H9 (cell line): ENCODE measurements at regions not wholly inside any gene's neighbourhood (a gene's known extent, or its start where the extent isn't known, plus 50 kb on each side); places are given as distances from the start of the nearest gene placed in this dataset.

Experiments used
- DNase-seq: peaks from one replicate; pipeline ENCODE4 v3.0.0-alpha.2; 2017
- H2AFZ ChIP-seq: one replicate; pipeline ENCODE4 v1.6.1; 2013; ENCODE audit warnings: mild to moderate bottlenecking, low read length, control low read depth, moderate library complexity
- H2AK5ac ChIP-seq: 2 replicates; pipeline ENCODE4 v1.6.1; 2013; ENCODE audit warnings: low read length, control low read depth, mixed read lengths; ENCODE audit not compliant: insufficient read length
- H2BK120ac ChIP-seq: one replicate; pipeline ENCODE4 v1.6.1; 2013; ENCODE audit warnings: low read depth, mild to moderate bottlenecking, low read length, control low read depth, inconsistent platforms; ENCODE audit not compliant: poor library complexity, severe bottlenecking
- H2BK12ac ChIP-seq: 2 replicates; pipeline ENCODE4 v1.6.1; 2013; ENCODE audit warnings: low read length, control low read depth, mixed read lengths, low read depth; ENCODE audit not compliant: insufficient read length
- H2BK15ac ChIP-seq: 2 replicates; pipeline ENCODE4 v1.6.1; 2013; ENCODE audit warnings: low read depth, low read length, control low read depth
- H2BK20ac ChIP-seq: one replicate; pipeline ENCODE4 v1.6.1; 2013; ENCODE audit warnings: low read depth, mild to moderate bottlenecking, low read length, control low read depth, inconsistent platforms; ENCODE audit not compliant: poor library complexity, severe bottlenecking
- H2BK5ac ChIP-seq: 2 replicates; pipeline ENCODE4 v1.6.1; 2013; ENCODE audit warnings: low read length, control low read depth, mixed read lengths; ENCODE audit not compliant: insufficient read length
- H3K14ac ChIP-seq: 2 replicates; pipeline ENCODE4 v1.6.1; 2013; ENCODE audit warnings: low read length, control low read depth; ENCODE audit not compliant: insufficient read depth
- H3K18ac ChIP-seq: 2 replicates; pipeline ENCODE4 v1.6.1; 2013; ENCODE audit warnings: low read depth, mild to moderate bottlenecking, mixed read lengths, low read length, control low read depth; ENCODE audit not compliant: insufficient read length
- H3K23ac ChIP-seq: 2 replicates; pipeline ENCODE4 v1.6.1; 2013; ENCODE audit warnings: low read length, control low read depth, mixed read lengths, low read depth; ENCODE audit not compliant: insufficient read length
- H3K23me2 ChIP-seq: 2 replicates; pipeline ENCODE4 v1.6.1; 2013; ENCODE audit warnings: low read depth, mild to moderate bottlenecking, mixed read lengths, low read length, control low read depth; ENCODE audit not compliant: insufficient read length, poor library complexity, severe bottlenecking
- H3K27ac ChIP-seq: 2 replicates; pipeline ENCODE4 v1.5.1; 2013; ENCODE audit warnings: low read length, control low read depth, mixed read lengths, low read depth; ENCODE audit not compliant: insufficient read length
- H3K27me3 ChIP-seq: 2 replicates; pipeline ENCODE4 v1.6.1; 2013; ENCODE audit warnings: low read length, control low read depth, inconsistent platforms; ENCODE audit not compliant: insufficient read depth
- H3K4ac ChIP-seq: 2 replicates; pipeline ENCODE4 v1.6.1; 2013; ENCODE audit warnings: low read depth, mild to moderate bottlenecking, control low read depth, inconsistent platforms, low read length, moderate library complexity
- H3K4me1 ChIP-seq: 2 replicates; pipeline ENCODE4 v1.6.1; 2013; ENCODE audit warnings: low read length, control low read depth, inconsistent platforms; ENCODE audit not compliant: insufficient read depth
- H3K4me2 ChIP-seq: 2 replicates; pipeline ENCODE4 v1.6.1; 2013; ENCODE audit warnings: low read length, control low read depth, mixed read lengths; ENCODE audit not compliant: insufficient read length, insufficient read depth
- H3K56ac ChIP-seq: 2 replicates; pipeline ENCODE4 v1.6.1; 2013; ENCODE audit warnings: low read depth, mild to moderate bottlenecking, mixed read lengths, low read length, control low read depth; ENCODE audit not compliant: insufficient read length
- H3K79me1 ChIP-seq: 2 replicates; pipeline ENCODE4 v1.6.1; 2013; ENCODE audit warnings: low read depth, mild to moderate bottlenecking, moderate library complexity, low read length, control low read depth, inconsistent platforms; ENCODE audit not compliant: insufficient read depth, poor library complexity, severe bottlenecking
- H3K79me2 ChIP-seq: 2 replicates; pipeline ENCODE4 v1.6.1; 2013; ENCODE audit warnings: low read length, control low read depth, inconsistent platforms; ENCODE audit not compliant: insufficient read depth
- H3K9ac ChIP-seq: 2 replicates; pipeline ENCODE4 v1.6.1; 2013; ENCODE audit warnings: low read length, control low read depth, mixed read lengths; ENCODE audit not compliant: insufficient read length; ENCODE audit errors: extremely low read depth
- H3K9me3 ChIP-seq: one replicate; pipeline ENCODE4 v1.6.1; 2013; ENCODE audit warnings: low read depth, low read length, inconsistent platforms; ENCODE audit not compliant: control insufficient read depth
- H3T11ph ChIP-seq: one replicate; pipeline ENCODE4 v1.6.1; 2013; ENCODE audit warnings: mild to moderate bottlenecking, low read length, control low read depth, inconsistent platforms
- H4K20me1 ChIP-seq: one replicate; pipeline ENCODE4 v1.6.1; 2013; ENCODE audit not compliant: control insufficient read depth, insufficient read length, insufficient read depth
- H4K5ac ChIP-seq: 2 replicates; pipeline ENCODE4 v1.6.1; 2013; ENCODE audit warnings: low read depth, mild to moderate bottlenecking, mixed read lengths, low read length, control low read depth; ENCODE audit not compliant: insufficient read length
- H4K8ac ChIP-seq: replicated peaks from 2 replicates; pipeline ENCODE4 v1.6.1; 2013; ENCODE audit warnings: low read length, control low read depth, mixed read lengths, low read depth; ENCODE audit not compliant: insufficient read length
- H4K91ac ChIP-seq: 2 replicates; pipeline ENCODE4 v1.6.1; 2013; ENCODE audit warnings: low read depth, mild to moderate bottlenecking, moderate library complexity, mixed read lengths, low read length, control low read depth; ENCODE audit not compliant: insufficient read length
- H3K27ac Mint-ChIP-seq, 3 experiments: 2 replicates in 2 of 3; 3 replicates in 1 of 3; pipeline ENCODE4 v1.8.0; 2020 to 2021; ENCODE audit warnings: mixed read lengths in 3 of 3, mild to moderate bottlenecking in 1 of 3, moderate library complexity in 1 of 3
- H3K27me3 Mint-ChIP-seq: 2 replicates; pipeline ENCODE4 v1.8.0; 2021; ENCODE audit warnings: low read depth, mild to moderate bottlenecking, moderate library complexity, mixed read lengths
- H3K36me3 Mint-ChIP-seq, 3 experiments: 2 replicates in 2 of 3; 3 replicates in 1 of 3; pipeline ENCODE4 v1.8.0; 2020 to 2021; ENCODE audit warnings: low read depth in 3 of 3, mixed read lengths in 3 of 3; ENCODE audit not compliant: insufficient read depth in 1 of 3
- H3K4me1 Mint-ChIP-seq, 2 experiments: 2 replicates each; pipeline ENCODE4 v1.8.0; 2020; ENCODE audit warnings: mixed read lengths in 2 of 2
- H3K4me3 Mint-ChIP-seq, 2 experiments: 2 replicates in 1 of 2; 3 replicates in 1 of 2; pipeline ENCODE4 v1.8.0; 2020 to 2021; ENCODE audit warnings: mild to moderate bottlenecking in 2 of 2, mixed read lengths in 2 of 2, moderate library complexity in 1 of 2
- H3K9me3 Mint-ChIP-seq, 2 experiments: 2 replicates in 1 of 2; 3 replicates in 1 of 2; pipeline ENCODE4 v1.8.0; 2020; ENCODE audit warnings: mild to moderate bottlenecking in 2 of 2, mixed read lengths in 2 of 2, moderate library complexity in 1 of 2
- WGBS: extraction: QIAGEN DNeasy Blood & Tissue Kit; methylation state at CpG from one replicate; pipeline ENCODE4 v1.1.7; 2013; ENCODE audit warnings: missing lambda C conversion rate, low lambda C conversion rate, mixed read lengths; ENCODE audit not compliant: insufficient read length; ENCODE audit errors: extremely low coverage; 5-methylcytosine and 5-hydroxymethylcytosine counted together
- TF ChIP-seq, protein P1 (sequence below): fragments of 200-600 bp; sonication (generic); conservative IDR thresholded peaks from 3 replicates; pipeline ENCODE4 v1.8.0; 2021; ENCODE audit warnings: antibody characterized with exemption, mild to moderate bottlenecking

DNA sequence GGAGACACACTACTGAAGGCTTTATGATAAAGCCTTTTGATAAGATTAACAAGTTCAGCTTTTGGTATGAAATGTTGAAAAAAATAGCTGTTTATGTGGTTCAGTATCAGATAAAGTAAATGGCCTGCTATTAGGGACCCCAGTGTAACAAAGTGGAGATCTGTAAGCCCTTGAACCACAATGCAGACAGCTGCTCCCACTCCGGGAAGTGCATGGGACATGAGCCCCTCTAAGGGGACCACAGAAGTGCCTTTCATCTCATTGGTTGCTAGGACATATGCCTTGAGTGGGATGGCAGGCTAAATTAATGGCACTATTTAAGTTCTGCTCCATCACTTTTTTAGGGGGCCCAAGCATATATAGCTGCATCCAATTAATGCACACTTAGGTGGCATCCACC, 167.6 kb upstream of the SOX11 start:
- Histone ChIP-seq H2BK15ac (no peak overlapping the region), H3K9ac (no peak overlapping the region), H2AFZ (no peak overlapping the region), H3K9me3 (no peaks in the 10 kb centered on the region), H3K23me2 (no peaks in the 10 kb centered on the region), H2BK20ac (no peak overlapping the region), H3K56ac (no peak overlapping the region), H4K20me1 (no peaks in the 10 kb centered on the region), H3K4me2 (no peak overlapping the region), H4K5ac (no peak overlapping the region), H3K18ac (no peak overlapping the region), H3K79me2 (no peaks in the 10 kb centered on the region), H4K8ac (no peak overlapping the region), H3K27me3 (no peaks in the 10 kb centered on the region), H3K4me1 (no peaks in the 10 kb centered on the region; the same call in 1 of the 2 replicates), H3K79me1 (no peaks in the 10 kb centered on the region), H2BK5ac (no peak overlapping the region), H3K4ac (no peak overlapping the region), H3K27ac (no peak overlapping the region), H4K91ac (no peak overlapping the region), H3K14ac (no peak overlapping the region), H2BK12ac (no peak overlapping the region), H2BK120ac (no peak overlapping the region), H2AK5ac (no peak overlapping the region), H3K23ac (no peak overlapping the region), H3T11ph (no peak overlapping the region)
- Mint-ChIP-seq H3K36me3 (no peaks in the 10 kb centered on the region), H3K9me3 (no peaks in the 10 kb centered on the region), H3K4me1 (peaks cover 0 to 5% of the 10 kb centered on the region in 2 experiments; a peak in 1 of 4 replicates), H3K27me3 (peaks cover 2% of the 10 kb centered on the region; the same call in 1 of the 2 replicates), H3K4me3 (no peak overlapping the region), H3K27ac (no peak overlapping the region)
- no CpG with 5 or more reads among the region's 1 CpG for WGBS
- TF ChIP-seq, protein P1, sequence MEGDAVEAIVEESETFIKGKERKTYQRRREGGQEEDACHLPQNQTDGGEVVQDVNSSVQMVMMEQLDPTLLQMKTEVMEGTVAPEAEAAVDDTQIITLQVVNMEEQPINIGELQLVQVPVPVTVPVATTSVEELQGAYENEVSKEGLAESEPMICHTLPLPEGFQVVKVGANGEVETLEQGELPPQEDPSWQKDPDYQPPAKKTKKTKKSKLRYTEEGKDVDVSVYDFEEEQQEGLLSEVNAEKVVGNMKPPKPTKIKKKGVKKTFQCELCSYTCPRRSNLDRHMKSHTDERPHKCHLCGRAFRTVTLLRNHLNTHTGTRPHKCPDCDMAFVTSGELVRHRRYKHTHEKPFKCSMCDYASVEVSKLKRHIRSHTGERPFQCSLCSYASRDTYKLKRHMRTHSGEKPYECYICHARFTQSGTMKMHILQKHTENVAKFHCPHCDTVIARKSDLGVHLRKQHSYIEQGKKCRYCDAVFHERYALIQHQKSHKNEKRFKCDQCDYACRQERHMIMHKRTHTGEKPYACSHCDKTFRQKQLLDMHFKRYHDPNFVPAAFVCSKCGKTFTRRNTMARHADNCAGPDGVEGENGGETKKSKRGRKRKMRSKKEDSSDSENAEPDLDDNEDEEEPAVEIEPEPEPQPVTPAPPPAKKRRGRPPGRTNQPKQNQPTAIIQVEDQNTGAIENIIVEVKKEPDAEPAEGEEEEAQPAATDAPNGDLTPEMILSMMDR: no peak
- DNase-seq: no peak
